ENCODE measurements at regions not wholly inside any gene's neighbourhood (a gene's known extent, or its start where the extent isn't known, plus 50 kb on each side); places are given as distances from the start of the nearest gene placed in this dataset.

DNA sequence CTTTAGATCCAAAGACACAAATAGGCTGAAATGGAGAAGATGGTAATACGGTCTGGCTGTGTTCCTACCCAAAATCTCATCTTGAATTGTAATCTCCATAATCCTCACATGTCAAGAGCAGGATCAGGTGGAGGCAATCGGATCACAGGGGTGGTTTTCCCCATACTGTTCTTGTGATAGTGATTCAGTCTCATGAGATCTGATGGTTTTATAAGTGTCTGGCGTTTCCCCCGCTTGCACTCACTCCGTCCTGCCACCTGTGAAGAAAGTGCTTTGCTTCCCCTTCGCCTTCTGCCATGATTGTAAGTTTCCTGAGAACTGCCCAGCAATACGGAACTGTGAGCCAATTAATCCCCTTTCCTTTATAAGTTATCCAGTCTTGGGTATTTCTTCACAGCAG is 1795.5 kb upstream of the FLRT2 start:
- Histone ChIP-seq H3K9me3 (no peaks in the 10 kb centered on the region), H3K27me3 (no peaks in the 10 kb centered on the region), H3K27ac (no peak overlapping the region), H3K36me3 (no peaks in the 10 kb centered on the region), H3K4me3 (no peak overlapping the region), H3K4me1 (no peaks in the 10 kb centered on the region)
- WGBS, 2 donors (ENCODE audit: low coverage in 1 of 2) = 45 to 78% methylated on average over 3 to 7 of the region's 7 CpGs
- no peak for DNase-seq
- TF ChIP-seq, protein P1, sequence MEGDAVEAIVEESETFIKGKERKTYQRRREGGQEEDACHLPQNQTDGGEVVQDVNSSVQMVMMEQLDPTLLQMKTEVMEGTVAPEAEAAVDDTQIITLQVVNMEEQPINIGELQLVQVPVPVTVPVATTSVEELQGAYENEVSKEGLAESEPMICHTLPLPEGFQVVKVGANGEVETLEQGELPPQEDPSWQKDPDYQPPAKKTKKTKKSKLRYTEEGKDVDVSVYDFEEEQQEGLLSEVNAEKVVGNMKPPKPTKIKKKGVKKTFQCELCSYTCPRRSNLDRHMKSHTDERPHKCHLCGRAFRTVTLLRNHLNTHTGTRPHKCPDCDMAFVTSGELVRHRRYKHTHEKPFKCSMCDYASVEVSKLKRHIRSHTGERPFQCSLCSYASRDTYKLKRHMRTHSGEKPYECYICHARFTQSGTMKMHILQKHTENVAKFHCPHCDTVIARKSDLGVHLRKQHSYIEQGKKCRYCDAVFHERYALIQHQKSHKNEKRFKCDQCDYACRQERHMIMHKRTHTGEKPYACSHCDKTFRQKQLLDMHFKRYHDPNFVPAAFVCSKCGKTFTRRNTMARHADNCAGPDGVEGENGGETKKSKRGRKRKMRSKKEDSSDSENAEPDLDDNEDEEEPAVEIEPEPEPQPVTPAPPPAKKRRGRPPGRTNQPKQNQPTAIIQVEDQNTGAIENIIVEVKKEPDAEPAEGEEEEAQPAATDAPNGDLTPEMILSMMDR (IDR thresholded peaks at IDR 0.05) = no peak
- no peak for TF ChIP-seq POLR2AphosphoS5 (IDR thresholded peaks at IDR 0.05)
- no peak for TF ChIP-seq POLR2A (IDR thresholded peaks at IDR 0.05)
- no peak for TF ChIP-seq EP300 (IDR thresholded peaks at IDR 0.05; ENCODE audit: low read depth)
- in situ Hi-C loops (cut with MboI; ENCODE audit: low pct_ligation_motif_present in 1 of 4, low pct_unique_long_range_greater_than_20kb in 1 of 4, low sequenced_read_pairs in 3 of 4) (no loop called here), intact Hi-C loops (cut with DNase I; ENCODE audit: low total_unique reads) (no loop called here)

GRCh38 chr14:83741269-83741668 is 1788.7 kb upstream of the FLRT2 start:
- H3K27ac ChIP-seq = no peak overlapping the region
- in situ Hi-C loops (cut with MboI; ENCODE audit: low pct_ligation_motif_present in 1 of 4, low pct_unique_long_range_greater_than_20kb in 1 of 4, low sequenced_read_pairs in 3 of 4) (no loop called here), intact Hi-C loops (cut with DNase I; ENCODE audit: low total_unique reads) (no loop called here)
- H3K9me3 ChIP-seq = no peaks in the 10 kb centered on the region
- DNase-seq = no peak
- TF ChIP-seq POLR2AphosphoS5 (IDR thresholded peaks at IDR 0.05) (no peak), EP300 (IDR thresholded peaks at IDR 0.05; ENCODE audit: low read depth) (no peak), POLR2A (IDR thresholded peaks at IDR 0.05) (no peak)
- TF ChIP-seq, protein P1 (IDR thresholded peaks at IDR 0.05) = no peak
- no peak overlapping the region for H3K4me3 ChIP-seq
- H3K4me1 ChIP-seq = no peaks in the 10 kb centered on the region
- 78 to 88% methylated on average over 3 of the region's 3 CpGs for WGBS, 2 donors (ENCODE audit: low coverage in 1 of 2)
- no peaks in the 10 kb centered on the region for H3K27me3 ChIP-seq
- H3K36me3 ChIP-seq = no peaks in the 10 kb centered on the region

DNA sequence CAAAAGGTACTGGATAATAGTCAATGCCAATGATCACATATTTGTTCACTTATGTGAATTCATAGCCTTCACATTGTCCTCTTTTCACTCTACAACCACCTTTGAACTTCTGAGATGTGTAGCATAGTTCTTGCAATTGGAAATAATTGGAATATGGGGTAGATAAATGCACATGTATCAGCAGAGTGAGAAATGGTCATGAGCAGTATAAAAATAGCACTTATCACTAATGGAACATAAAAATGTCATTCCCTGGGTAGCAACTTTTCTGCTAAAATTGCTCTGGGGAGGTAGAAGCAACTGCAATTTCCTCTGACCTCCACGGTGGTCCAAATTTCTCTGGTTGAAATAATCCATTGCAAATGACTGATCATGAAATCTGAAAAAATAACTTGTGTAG is 1785.7 kb upstream of the FLRT2 start:
- in situ Hi-C loops (cut with MboI; ENCODE audit: low pct_ligation_motif_present in 1 of 4, low pct_unique_long_range_greater_than_20kb in 1 of 4, low sequenced_read_pairs in 3 of 4) (no loop called here), intact Hi-C loops (cut with DNase I; ENCODE audit: low total_unique reads) (no loop called here)
- Histone ChIP-seq H3K4me3 (no peak overlapping the region), H3K9me3 (no peaks in the 10 kb centered on the region), H3K27ac (no peak overlapping the region), H3K36me3 (no peaks in the 10 kb centered on the region), H3K4me1 (no peaks in the 10 kb centered on the region), H3K27me3 (no peaks in the 10 kb centered on the region)
- 91% methylated on average over 1 of the region's 1 CpG; no CpG with 5 or more reads in 1 of the 2 donors for WGBS, 2 donors (ENCODE audit: low coverage in 1 of 2)
- TF ChIP-seq POLR2AphosphoS5 (IDR thresholded peaks at IDR 0.05) = no peak
- TF ChIP-seq, protein P1 (IDR thresholded peaks at IDR 0.05) = no peak
- TF ChIP-seq POLR2A (IDR thresholded peaks at IDR 0.05) = no peak
- no peak for TF ChIP-seq EP300 (IDR thresholded peaks at IDR 0.05; ENCODE audit: low read depth)
- no peak for DNase-seq

DNA sequence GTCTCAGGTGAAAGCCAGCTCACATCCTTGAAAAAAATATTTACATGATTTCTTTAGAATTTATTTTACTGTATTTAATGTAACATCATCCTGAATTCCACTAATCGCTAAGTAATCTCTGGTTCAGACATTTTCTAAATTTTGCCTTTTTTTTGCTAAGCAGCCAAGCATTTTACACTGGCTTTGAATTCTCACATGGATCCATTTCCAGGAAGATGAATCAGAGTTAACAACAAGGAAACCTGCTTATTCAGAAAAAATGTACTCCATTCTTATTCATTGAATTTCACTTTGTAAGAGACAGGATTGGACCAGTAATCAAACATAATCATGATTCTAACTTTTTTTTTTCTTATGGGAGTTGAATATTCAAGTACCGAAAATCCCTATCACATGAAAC is 1785.1 kb upstream of the FLRT2 start:
- H3K4me1 ChIP-seq = no peaks in the 10 kb centered on the region
- 94 to 97% methylated on average over 2 of the region's 2 CpGs for WGBS, 2 donors (ENCODE audit: low coverage in 1 of 2)
- no peaks in the 10 kb centered on the region for H3K9me3 ChIP-seq
- intact Hi-C loops (cut with DNase I; ENCODE audit: low total_unique reads) (no loop called here), in situ Hi-C loops (cut with MboI; ENCODE audit: low pct_ligation_motif_present in 1 of 4, low pct_unique_long_range_greater_than_20kb in 1 of 4, low sequenced_read_pairs in 3 of 4) (no loop called here)
- DNase-seq = no peak
- H3K4me3 ChIP-seq = no peak overlapping the region
- TF ChIP-seq POLR2A (IDR thresholded peaks at IDR 0.05) (no peak), POLR2AphosphoS5 (IDR thresholded peaks at IDR 0.05) (no peak), EP300 (IDR thresholded peaks at IDR 0.05; ENCODE audit: low read depth) (no peak)
- TF ChIP-seq, protein P1 (IDR thresholded peaks at IDR 0.05) = no peak
- H3K36me3 ChIP-seq = no peaks in the 10 kb centered on the region
- no peak overlapping the region for H3K27ac ChIP-seq
- no peaks in the 10 kb centered on the region for H3K27me3 ChIP-seq

All from transverse colon (tissue), 4 donors.